HEK293 (cell line): ENCODE measurements at regions not wholly inside any gene's neighbourhood (a gene's known extent, or its start where the extent isn't known, plus 50 kb on each side); places are given as distances from the start of the nearest gene placed in this dataset.

Source experiments
- CTCF ChIA-PET: fragments of 350-600 bp; formaldehyde crosslinking; extraction: SDS; loops from one replicate; lab custom pipeline; 2021; ENCODE audit warnings: antibody characterized with exemption; lab: Yijun Ruan, JAX
- POLR2A ChIA-PET: fragments of 300-600 bp; formaldehyde crosslinking; extraction: SDS; loops from one replicate; lab custom pipeline; 2020; ENCODE audit warnings: antibody characterized with exemption, inconsistent platforms; lab: Yijun Ruan, JAX
- H3K27ac ChIP-seq: fragments of 200-500 bp; sonication (Bioruptor generic); 2 replicates; pipeline ENCODE4 v1.5.1; 2014; ENCODE audit warnings: low read depth, low read length, control low read depth, inconsistent platforms; ENCODE audit errors: extremely low read depth
- H3K36me3 ChIP-seq, 2 experiments: fragments of 200-500 bp in 1 of 2; sonication (Bioruptor generic) in 1 of 2; 1 replicate in 1 of 2; 2 replicates in 1 of 2; pipeline ENCODE4 v1.5.1; 2014 to 2017; ENCODE audit warnings: inconsistent platforms in 2 of 2, low read length in 2 of 2; ENCODE audit not compliant: control insufficient read depth in 2 of 2, insufficient read depth in 1 of 2
- H3K4me1 ChIP-seq: fragments of 200-500 bp; sonication (Bioruptor generic); 2 replicates; pipeline ENCODE4 v1.5.1; 2014; ENCODE audit warnings: mild to moderate bottlenecking, low read length, inconsistent platforms; ENCODE audit not compliant: control insufficient read depth, insufficient read depth
- H3K4me3 ChIP-seq: 2 replicates; pipeline ENCODE4 v1.5.1; 2011; ENCODE audit warnings: low read depth, mild to moderate bottlenecking, control low read depth, low read length, moderate library complexity
- H3K9me3 ChIP-seq: fragments of 200-500 bp; sonication (Bioruptor generic); 2 replicates; pipeline ENCODE4 v1.5.1; 2014; ENCODE audit warnings: low read depth, low read length, inconsistent platforms; ENCODE audit not compliant: control insufficient read depth, insufficient read depth
- GFI1B ChIP-seq: fragments of 450-650 bp; formaldehyde crosslinking; IDR thresholded peaks from 2 replicates; pipeline ENCODE4 v1.5.1; 2016; ENCODE audit warnings: missing biosample characterization, missing genetic modification characterization
- IKZF3 ChIP-seq: fragments of 450-650 bp; IDR thresholded peaks from 2 replicates; pipeline ENCODE4 v1.5.0; 2018; ENCODE audit warnings: missing biosample characterization, mild to moderate bottlenecking, missing genetic modification characterization, moderate library complexity
- KLF7 ChIP-seq: fragments of 450-650 bp; formaldehyde crosslinking; IDR thresholded peaks from 2 replicates; pipeline ENCODE4 v1.5.1; 2016; ENCODE audit warnings: missing biosample characterization, missing genetic modification characterization, borderline replicate concordance
- OSR2 ChIP-seq: fragments of 450-650 bp; formaldehyde crosslinking; IDR thresholded peaks from 2 replicates; pipeline ENCODE4 v1.5.1; 2016; ENCODE audit warnings: missing biosample characterization, missing genetic modification characterization
- ZFP3 ChIP-seq: fragments of 450-650 bp; formaldehyde crosslinking; IDR thresholded peaks from 2 replicates; pipeline ENCODE4 v1.5.1; 2016; ENCODE audit warnings: low read depth, missing biosample characterization, missing genetic modification characterization
- ZNF140 ChIP-seq: fragments of 450-650 bp; formaldehyde crosslinking; IDR thresholded peaks from 2 replicates; pipeline ENCODE4 v1.5.1; 2016; ENCODE audit warnings: missing biosample characterization, missing genetic modification characterization
- ZNF211 ChIP-seq: fragments of 450-650 bp; formaldehyde crosslinking; IDR thresholded peaks from 2 replicates; pipeline ENCODE4 v1.5.1; 2016; ENCODE audit warnings: low read depth, missing biosample characterization, missing genetic modification characterization
- ZNF239 ChIP-seq: fragments of 450-650 bp; formaldehyde crosslinking; IDR thresholded peaks from 2 replicates; pipeline ENCODE4 v1.5.1; 2016; ENCODE audit warnings: missing biosample characterization, missing genetic modification characterization
- ZNF341 ChIP-seq: fragments of 450-650 bp; formaldehyde crosslinking; IDR thresholded peaks from 2 replicates; pipeline ENCODE4; 2016; ENCODE audit warnings: low read depth, missing biosample characterization, missing genetic modification characterization
- ZNF529 ChIP-seq: fragments of 450-650 bp; formaldehyde crosslinking; IDR thresholded peaks from 2 replicates; pipeline ENCODE4 v1.5.1; 2017; ENCODE audit warnings: missing genetic modification characterization, missing biosample characterization; ENCODE audit not compliant: insufficient replicate concordance
- ZNF530 ChIP-seq: fragments of 450-650 bp; formaldehyde crosslinking; IDR thresholded peaks from 2 replicates; pipeline ENCODE4 v1.5.1; 2016; ENCODE audit warnings: low read depth, missing biosample characterization, missing genetic modification characterization
- ZNF549 ChIP-seq: fragments of 450-650 bp; IDR thresholded peaks from 2 replicates; pipeline ENCODE4 v1.5.1; 2018; ENCODE audit warnings: missing biosample characterization, missing genetic modification characterization, mild to moderate bottlenecking, inconsistent platforms, moderate library complexity
- ZNF626 ChIP-seq: fragments of 450-650 bp; sonication (Bioruptor Pico); formaldehyde crosslinking; IDR thresholded peaks from 2 replicates; pipeline ENCODE4 v1.5.1; 2018; ENCODE audit warnings: missing biosample characterization, missing genetic modification characterization, inconsistent platforms
- ZSCAN30 ChIP-seq: fragments of 450-650 bp; IDR thresholded peaks from 2 replicates; pipeline ENCODE4 v1.5.1; 2018; ENCODE audit warnings: missing biosample characterization, mild to moderate bottlenecking, missing genetic modification characterization, moderate library complexity
- TF ChIP-seq, protein P1 (sequence below): fragments of 450-650 bp; formaldehyde crosslinking; IDR thresholded peaks from 2 replicates; pipeline ENCODE4 v1.5.1; 2016; ENCODE audit warnings: missing biosample characterization, missing genetic modification characterization, low read depth
- TF ChIP-seq, protein P2 (sequence below): fragments of 450-650 bp; formaldehyde crosslinking; IDR thresholded peaks from 2 replicates; pipeline ENCODE4; 2016; ENCODE audit warnings: missing biosample characterization, missing genetic modification characterization
- TF ChIP-seq, protein P3 (sequence below): fragments of 450-650 bp; formaldehyde crosslinking; optimal IDR thresholded peaks from 2 replicates; pipeline ENCODE3; 2016; ENCODE audit warnings: missing biosample characterization, mild to moderate bottlenecking, missing genetic modification characterization
- TF ChIP-seq, protein P4 (sequence below): fragments of 450-650 bp; formaldehyde crosslinking; IDR thresholded peaks from 2 replicates; pipeline ENCODE4 v1.5.1; 2016; ENCODE audit warnings: missing biosample characterization, missing genetic modification characterization
- TF ChIP-seq, protein P5 (sequence below): fragments of 450-650 bp; formaldehyde crosslinking; IDR thresholded peaks from 2 replicates; pipeline ENCODE4 v1.5.1; 2016; ENCODE audit warnings: missing biosample characterization, missing genetic modification characterization, low read depth

DNA sequence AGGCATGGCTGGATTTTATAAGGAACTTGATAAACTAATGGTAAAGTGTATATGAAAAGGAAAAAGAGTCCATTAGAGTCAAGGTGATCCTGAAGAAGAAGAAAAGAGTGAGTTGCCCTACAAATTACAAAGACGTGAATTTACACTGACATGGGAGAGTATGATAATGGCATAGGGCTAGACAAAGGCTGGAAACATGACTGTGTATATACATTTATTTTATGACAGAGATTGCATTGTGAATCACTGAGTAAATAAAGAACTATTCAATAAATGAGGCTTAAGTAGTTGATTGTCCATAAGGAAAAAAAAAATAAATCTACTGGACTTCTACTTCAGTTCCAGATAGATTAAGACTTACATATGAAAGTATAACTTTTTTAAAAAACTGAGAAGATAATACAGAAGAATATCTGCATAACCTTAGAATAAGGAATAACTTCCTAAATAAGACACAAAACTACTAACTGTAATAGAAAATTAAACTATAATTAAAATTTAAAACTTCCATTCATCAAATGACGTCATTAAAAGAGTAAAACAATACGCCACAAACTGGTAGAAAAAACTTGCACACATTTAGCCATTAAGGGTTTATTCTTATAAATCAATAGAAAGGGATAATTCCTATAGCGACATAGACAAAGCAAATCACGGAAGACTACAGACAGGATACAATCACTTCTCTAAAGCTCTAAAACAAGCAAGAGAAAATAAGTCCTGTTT lies 278.5 kb downstream of the NOVA1 start:
- H3K4me1 ChIP-seq: no peaks in the 10 kb centered on the region
- no peaks in the 10 kb centered on the region for H3K9me3 ChIP-seq
- H3K36me3 ChIP-seq: no peaks in the 10 kb centered on the region
- CTCF ChIA-PET: no interaction called here
- no peak overlapping the region for H3K27ac ChIP-seq
- no peak overlapping the region for H3K4me3 ChIP-seq
- no peak for TF ChIP-seq ZNF626 (tag by site-specific recombination)
- TF ChIP-seq, protein P1, sequence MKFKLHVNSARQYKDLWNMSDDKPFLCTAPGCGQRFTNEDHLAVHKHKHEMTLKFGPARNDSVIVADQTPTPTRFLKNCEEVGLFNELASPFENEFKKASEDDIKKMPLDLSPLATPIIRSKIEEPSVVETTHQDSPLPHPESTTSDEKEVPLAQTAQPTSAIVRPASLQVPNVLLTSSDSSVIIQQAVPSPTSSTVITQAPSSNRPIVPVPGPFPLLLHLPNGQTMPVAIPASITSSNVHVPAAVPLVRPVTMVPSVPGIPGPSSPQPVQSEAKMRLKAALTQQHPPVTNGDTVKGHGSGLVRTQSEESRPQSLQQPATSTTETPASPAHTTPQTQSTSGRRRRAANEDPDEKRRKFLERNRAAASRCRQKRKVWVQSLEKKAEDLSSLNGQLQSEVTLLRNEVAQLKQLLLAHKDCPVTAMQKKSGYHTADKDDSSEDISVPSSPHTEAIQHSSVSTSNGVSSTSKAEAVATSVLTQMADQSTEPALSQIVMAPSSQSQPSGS (tag by site-specific recombination): peak; percentile 90
- TF ChIP-seq, all 188 proteins: peak for 1
- POLR2A ChIA-PET: no interaction called here

DNA sequence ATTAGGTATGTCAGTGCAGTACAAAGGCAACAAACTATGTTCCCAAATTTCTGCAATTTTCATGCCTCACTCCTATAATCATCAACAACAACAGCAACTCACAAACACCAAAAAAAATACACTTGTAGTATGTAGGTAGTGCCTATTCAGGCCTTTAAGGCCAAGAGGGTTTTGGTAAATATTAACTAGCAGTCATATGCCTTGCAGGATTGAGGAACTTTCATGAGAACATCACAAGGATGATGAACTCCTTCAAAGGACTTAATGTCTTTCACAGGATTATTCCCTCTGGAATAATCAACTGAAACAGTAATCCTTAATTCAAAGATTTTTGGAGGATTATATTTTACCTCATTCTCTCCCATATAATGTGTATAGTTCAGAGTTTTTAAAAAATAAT lies 293.8 kb downstream of the NOVA1 start:
- ChIA-PET CTCF (no interaction called here), POLR2A (no interaction called here)
- TF ChIP-seq OSR2 (tag by site-specific recombination): no peak
- TF ChIP-seq ZNF549: no peak
- no peak for TF ChIP-seq ZNF140
- TF ChIP-seq ZSCAN30 (tag by site-specific recombination): no peak
- TF ChIP-seq, protein P2, sequence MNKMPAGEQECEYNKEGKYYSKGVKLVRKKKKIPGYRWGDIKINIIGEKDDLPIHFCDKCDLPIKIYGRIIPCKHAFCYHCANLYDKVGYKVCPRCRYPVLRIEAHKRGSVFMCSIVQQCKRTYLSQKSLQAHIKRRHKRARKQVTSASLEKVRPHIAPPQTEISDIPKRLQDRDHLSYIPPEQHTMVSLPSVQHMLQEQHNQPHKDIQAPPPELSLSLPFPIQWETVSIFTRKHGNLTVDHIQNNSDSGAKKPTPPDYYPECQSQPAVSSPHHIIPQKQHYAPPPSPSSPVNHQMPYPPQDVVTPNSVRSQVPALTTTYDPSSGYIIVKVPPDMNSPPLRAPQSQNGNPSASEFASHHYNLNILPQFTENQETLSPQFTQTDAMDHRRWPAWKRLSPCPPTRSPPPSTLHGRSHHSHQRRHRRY (tag by site-specific recombination): no peak
- no peak for TF ChIP-seq GFI1B (tag by site-specific recombination)
- TF ChIP-seq, protein P3, sequence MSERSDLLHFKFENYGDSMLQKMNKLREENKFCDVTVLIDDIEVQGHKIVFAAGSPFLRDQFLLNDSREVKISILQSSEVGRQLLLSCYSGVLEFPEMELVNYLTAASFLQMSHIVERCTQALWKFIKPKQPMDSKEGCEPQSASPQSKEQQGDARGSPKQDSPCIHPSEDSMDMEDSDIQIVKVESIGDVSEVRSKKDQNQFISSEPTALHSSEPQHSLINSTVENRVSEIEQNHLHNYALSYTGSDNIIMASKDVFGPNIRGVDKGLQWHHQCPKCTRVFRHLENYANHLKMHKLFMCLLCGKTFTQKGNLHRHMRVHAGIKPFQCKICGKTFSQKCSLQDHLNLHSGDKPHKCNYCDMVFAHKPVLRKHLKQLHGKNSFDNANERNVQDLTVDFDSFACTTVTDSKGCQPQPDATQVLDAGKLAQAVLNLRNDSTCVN (tag by site-specific recombination): no peak
- TF ChIP-seq, protein P4, sequence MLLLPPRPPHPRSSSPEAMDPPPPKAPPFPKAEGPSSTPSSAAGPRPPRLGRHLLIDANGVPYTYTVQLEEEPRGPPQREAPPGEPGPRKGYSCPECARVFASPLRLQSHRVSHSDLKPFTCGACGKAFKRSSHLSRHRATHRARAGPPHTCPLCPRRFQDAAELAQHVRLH (tag by site-specific recombination): no peak
- TF ChIP-seq ZFP3: no peak
- Histone ChIP-seq H3K4me1 (no peaks in the 10 kb centered on the region), H3K9me3 (no peaks in the 10 kb centered on the region), H3K36me3 (no peaks in the 10 kb centered on the region), H3K27ac (no peak overlapping the region), H3K4me3 (no peak overlapping the region)

DNA sequence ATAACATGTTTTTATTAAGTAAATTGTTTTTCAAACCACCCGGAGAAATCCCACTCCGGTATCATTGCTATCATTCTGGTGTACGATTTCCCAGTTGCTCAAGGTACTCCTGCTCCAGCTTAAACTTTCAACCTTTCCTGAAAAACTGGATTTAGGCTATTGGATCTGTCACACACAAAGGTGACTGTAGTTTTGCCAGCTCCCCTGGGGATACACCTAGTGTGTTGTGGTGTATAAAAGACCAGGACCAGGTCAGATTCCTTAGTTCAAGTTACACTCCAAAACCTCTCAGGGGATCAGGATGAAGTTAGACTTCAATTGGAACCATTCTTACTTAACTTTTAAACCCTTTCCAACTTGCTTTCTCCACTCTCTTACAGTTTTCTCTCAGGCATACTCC lies 303.9 kb downstream of the NOVA1 start:
- ChIA-PET POLR2A (no interaction called here), CTCF (no interaction called here)
- no peak overlapping the region for H3K4me3 ChIP-seq
- H3K27ac ChIP-seq: no peak overlapping the region
- no peaks in the 10 kb centered on the region for H3K4me1 ChIP-seq
- TF ChIP-seq ZNF341 (tag by site-specific recombination): no peak
- TF ChIP-seq, protein P4 (tag by site-specific recombination): no peak
- no peak for TF ChIP-seq KLF7 (tag by site-specific recombination)
- TF ChIP-seq IKZF3: no peak
- TF ChIP-seq ZNF530: no peak
- TF ChIP-seq, protein P5, sequence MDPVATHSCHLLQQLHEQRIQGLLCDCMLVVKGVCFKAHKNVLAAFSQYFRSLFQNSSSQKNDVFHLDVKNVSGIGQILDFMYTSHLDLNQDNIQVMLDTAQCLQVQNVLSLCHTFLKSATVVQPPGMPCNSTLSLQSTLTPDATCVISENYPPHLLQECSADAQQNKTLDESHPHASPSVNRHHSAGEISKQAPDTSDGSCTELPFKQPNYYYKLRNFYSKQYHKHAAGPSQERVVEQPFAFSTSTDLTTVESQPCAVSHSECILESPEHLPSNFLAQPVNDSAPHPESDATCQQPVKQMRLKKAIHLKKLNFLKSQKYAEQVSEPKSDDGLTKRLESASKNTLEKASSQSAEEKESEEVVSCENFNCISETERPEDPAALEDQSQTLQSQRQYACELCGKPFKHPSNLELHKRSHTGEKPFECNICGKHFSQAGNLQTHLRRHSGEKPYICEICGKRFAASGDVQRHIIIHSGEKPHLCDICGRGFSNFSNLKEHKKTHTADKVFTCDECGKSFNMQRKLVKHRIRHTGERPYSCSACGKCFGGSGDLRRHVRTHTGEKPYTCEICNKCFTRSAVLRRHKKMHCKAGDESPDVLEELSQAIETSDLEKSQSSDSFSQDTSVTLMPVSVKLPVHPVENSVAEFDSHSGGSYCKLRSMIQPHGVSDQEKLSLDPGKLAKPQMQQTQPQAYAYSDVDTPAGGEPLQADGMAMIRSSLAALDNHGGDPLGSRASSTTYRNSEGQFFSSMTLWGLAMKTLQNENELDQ (tag by site-specific recombination): no peak
- no peak for TF ChIP-seq ZNF239 (tag by site-specific recombination)
- TF ChIP-seq ZNF211 (tag by site-specific recombination): no peak
- no peak for TF ChIP-seq ZNF529 (tag by site-specific recombination)
- no peaks in the 10 kb centered on the region for H3K9me3 ChIP-seq
- no peaks in the 10 kb centered on the region for H3K36me3 ChIP-seq
